ENCODE measurements at regions not wholly inside any gene's neighbourhood (a gene's known extent, or its start where the extent isn't known, plus 50 kb on each side); places are given as distances from the start of the nearest gene placed in this dataset.

GRCh38 chr1:217009376-217009775 lies 286.1 kb upstream of the ESRRG start:
- H3K9ac ChIP-seq (ENCODE audit: low read length) = no peak overlapping the region
- no peak for TF ChIP-seq CTCF (IDR thresholded peaks at IDR 0.05; ENCODE audit: low read depth, low read length)
- TF ChIP-seq EZH2phosphoT487 (IDR thresholded peaks at IDR 0.05; ENCODE audit: low read depth) = no peak

GRCh38 chr1:217004776-217005436 lies 281.7 kb upstream of the ESRRG start:
- H3K27ac ChIP-seq (ENCODE audit: low read length) = no peak overlapping the region
- no peaks in the 10 kb centered on the region for H3K9me3 ChIP-seq (ENCODE audit: insufficient read depth, low read length)
- TF ChIP-seq CTCF (IDR thresholded peaks at IDR 0.05; ENCODE audit: low read depth, low read length) (no peak), EZH2phosphoT487 (IDR thresholded peaks at IDR 0.05; ENCODE audit: low read depth) (no peak)
- no peaks in the 10 kb centered on the region for H3K36me3 ChIP-seq (replicated peaks; ENCODE audit: low read depth, low read length)
- H3K4me3 ChIP-seq (ENCODE audit: low read length) = no peak overlapping the region
- H3K4me1 ChIP-seq (ENCODE audit: low read length) = no peaks in the 10 kb centered on the region
- H2AFZ ChIP-seq (ENCODE audit: low read depth, low read length) = no peak overlapping the region
- H3K79me2 ChIP-seq (ENCODE audit: low read length) = no peaks in the 10 kb centered on the region
- no peak overlapping the region for H3K9ac ChIP-seq (ENCODE audit: low read length)
- H4K20me1 ChIP-seq (ENCODE audit: insufficient read depth, low read length) = no peaks in the 10 kb centered on the region
- no peaks in the 10 kb centered on the region for H3K27me3 ChIP-seq (ENCODE audit: low read depth, low read length)
- no peak overlapping the region for H3K4me2 ChIP-seq (ENCODE audit: low read length)

More at GRCh38 chr1:217009376-217009775, 286.1 kb upstream of the ESRRG start:
- Histone ChIP-seq H4K20me1 (ENCODE audit: insufficient read depth, low read length) (no peaks in the 10 kb centered on the region), H3K36me3 (replicated peaks; ENCODE audit: low read depth, low read length) (no peaks in the 10 kb centered on the region), H3K4me2 (ENCODE audit: low read length) (no peak overlapping the region), H2AFZ (ENCODE audit: low read depth, low read length) (no peak overlapping the region), H3K79me2 (ENCODE audit: low read length) (no peaks in the 10 kb centered on the region), H3K27ac (ENCODE audit: low read length) (no peak overlapping the region), H3K9me3 (ENCODE audit: insufficient read depth, low read length) (no peaks in the 10 kb centered on the region), H3K27me3 (ENCODE audit: low read depth, low read length) (no peaks in the 10 kb centered on the region; the same call in 1 of the 2 replicates), H3K4me1 (ENCODE audit: low read length) (no peaks in the 10 kb centered on the region), H3K4me3 (ENCODE audit: low read length) (no peak overlapping the region)

- Histone ChIP-seq H3K36me3 (replicated peaks; ENCODE audit: low read depth, low read length) (no peaks in the 10 kb centered on the region), H3K79me2 (ENCODE audit: low read length) (no peaks in the 10 kb centered on the region), H4K20me1 (ENCODE audit: insufficient read depth, low read length) (no peaks in the 10 kb centered on the region), H3K4me1 (ENCODE audit: low read length) (no peaks in the 10 kb centered on the region), H3K4me2 (ENCODE audit: low read length) (no peak overlapping the region), H2AFZ (ENCODE audit: low read depth, low read length) (no peak overlapping the region), H3K9ac (ENCODE audit: low read length) (no peak overlapping the region), H3K9me3 (ENCODE audit: insufficient read depth, low read length) (no peaks in the 10 kb centered on the region), H3K4me3 (ENCODE audit: low read length) (no peak overlapping the region), H3K27ac (ENCODE audit: low read length) (no peak overlapping the region), H3K27me3 (ENCODE audit: low read depth, low read length) (no peaks in the 10 kb centered on the region)
- TF ChIP-seq EZH2phosphoT487 (IDR thresholded peaks at IDR 0.05; ENCODE audit: low read depth) (no peak), CTCF (IDR thresholded peaks at IDR 0.05; ENCODE audit: low read depth, low read length) (no peak)
Measured at GRCh38 chr1:217003355-217003754, 280.1 kb upstream of the ESRRG start.

GRCh38 chr1:216997831-216998230 lies 274.6 kb upstream of the ESRRG start:
- Histone ChIP-seq H3K4me3 (ENCODE audit: low read length) (no peak overlapping the region), H3K9me3 (ENCODE audit: insufficient read depth, low read length) (no peaks in the 10 kb centered on the region), H4K20me1 (ENCODE audit: insufficient read depth, low read length) (no peaks in the 10 kb centered on the region), H3K79me2 (ENCODE audit: low read length) (no peaks in the 10 kb centered on the region), H3K9ac (ENCODE audit: low read length) (no peak overlapping the region), H3K27me3 (ENCODE audit: low read depth, low read length) (no peaks in the 10 kb centered on the region), H3K27ac (ENCODE audit: low read length) (no peak overlapping the region), H3K4me1 (ENCODE audit: low read length) (no peaks in the 10 kb centered on the region), H3K36me3 (replicated peaks; ENCODE audit: low read depth, low read length) (no peaks in the 10 kb centered on the region), H3K4me2 (ENCODE audit: low read length) (no peak overlapping the region), H2AFZ (ENCODE audit: low read depth, low read length) (no peak overlapping the region)
- TF ChIP-seq EZH2phosphoT487 (IDR thresholded peaks at IDR 0.05; ENCODE audit: low read depth) (no peak), CTCF (IDR thresholded peaks at IDR 0.05; ENCODE audit: low read depth, low read length) (no peak)

Data from OCI-LY3 (cell line).